GM18508 (cell line): ENCODE measurements at regions not wholly inside any gene's neighbourhood (a gene's known extent, or its start where the extent isn't known, plus 50 kb on each side); places are given as distances from the start of the nearest gene placed in this dataset.

ENCODE experiments used
- ATAC-seq: cut with Tn5 transposase; IDR thresholded peaks from one replicate; pipeline ENCODE4 v1.9.1; 2021; ENCODE audit warnings: moderate number of reproducible peaks; ENCODE audit not compliant: insufficient read depth, unreplicated experiment

DNA sequence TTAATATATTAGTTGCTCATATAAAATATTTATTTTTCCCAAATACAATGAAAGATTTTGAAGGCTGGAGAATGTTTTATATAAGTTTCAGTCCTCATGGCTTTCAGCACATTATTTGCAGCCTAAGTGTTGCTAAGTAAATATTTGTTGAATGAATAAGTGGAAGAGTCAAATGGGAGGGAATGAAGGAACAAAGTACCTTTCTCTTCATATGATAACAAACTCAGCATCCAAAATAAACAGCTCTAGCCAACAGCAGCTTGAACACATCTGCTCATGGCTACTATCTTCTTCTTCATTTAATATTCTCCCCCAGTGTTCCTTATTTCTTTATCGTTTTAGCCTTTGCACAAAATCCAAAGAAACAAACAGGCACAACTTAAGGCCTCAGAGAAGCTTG lies 385.2 kb upstream of the PIK3C3 start:
- no peak for ATAC-seq

DNA sequence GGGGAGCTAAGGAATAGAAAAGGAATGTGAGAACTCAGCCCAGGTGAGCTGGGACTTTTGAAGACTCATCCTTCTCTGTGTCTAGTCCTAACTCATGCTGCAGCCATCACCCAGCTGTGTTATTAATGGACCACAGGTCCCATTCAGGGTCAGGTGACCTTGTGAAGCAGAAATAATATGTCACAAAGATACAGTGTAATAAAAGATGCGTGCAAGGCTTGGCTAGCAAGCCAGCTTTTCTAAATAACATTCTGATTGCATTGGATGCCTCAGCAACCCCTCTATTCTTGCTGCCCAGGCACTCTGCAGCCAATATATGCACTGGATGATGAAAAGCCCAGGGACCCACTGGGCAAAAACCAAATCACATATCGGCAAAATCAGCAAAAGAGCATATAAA lies 393.1 kb upstream of the PIK3C3 start:
- no peak for ATAC-seq

DNA sequence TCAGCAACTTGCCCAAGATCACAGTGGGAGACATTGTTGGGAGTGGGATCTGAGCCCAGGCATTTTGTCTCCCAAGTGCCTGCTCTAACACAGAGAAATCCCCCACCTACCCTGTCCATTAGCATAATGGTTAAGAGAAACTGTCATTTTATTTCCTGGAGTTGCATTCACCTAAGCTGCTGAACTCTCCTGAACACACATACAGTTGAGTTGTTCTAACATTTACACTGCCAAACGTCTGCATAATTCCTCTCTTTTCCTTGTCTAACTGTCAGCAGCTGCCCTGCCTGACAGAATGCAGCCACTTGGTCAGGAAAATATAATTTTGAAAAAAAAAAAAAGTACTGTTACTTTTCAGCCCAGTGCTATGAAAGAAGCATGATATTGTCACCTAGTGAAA lies 396.3 kb upstream of the PIK3C3 start:
- no peak for ATAC-seq

DNA sequence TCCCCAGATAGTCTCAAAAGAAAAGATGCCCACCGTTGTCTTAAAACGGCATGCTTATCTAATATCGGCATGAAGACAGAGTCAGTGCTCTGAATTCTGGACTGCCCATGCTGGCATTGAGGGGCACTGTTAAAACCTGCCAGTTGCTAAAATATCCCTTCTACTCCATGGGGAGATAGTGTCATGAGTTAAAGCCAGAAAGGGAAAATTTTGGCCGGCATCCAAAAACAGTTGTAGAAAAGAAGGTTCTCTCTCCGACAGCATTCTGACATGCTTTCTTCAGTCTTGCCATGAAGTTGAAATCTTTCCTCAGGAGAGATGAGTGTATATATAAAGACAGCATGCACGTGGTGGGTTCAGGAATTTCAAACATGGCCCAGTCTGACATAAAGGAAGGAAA lies 401.3 kb upstream of the PIK3C3 start:
- no peak for ATAC-seq

DNA sequence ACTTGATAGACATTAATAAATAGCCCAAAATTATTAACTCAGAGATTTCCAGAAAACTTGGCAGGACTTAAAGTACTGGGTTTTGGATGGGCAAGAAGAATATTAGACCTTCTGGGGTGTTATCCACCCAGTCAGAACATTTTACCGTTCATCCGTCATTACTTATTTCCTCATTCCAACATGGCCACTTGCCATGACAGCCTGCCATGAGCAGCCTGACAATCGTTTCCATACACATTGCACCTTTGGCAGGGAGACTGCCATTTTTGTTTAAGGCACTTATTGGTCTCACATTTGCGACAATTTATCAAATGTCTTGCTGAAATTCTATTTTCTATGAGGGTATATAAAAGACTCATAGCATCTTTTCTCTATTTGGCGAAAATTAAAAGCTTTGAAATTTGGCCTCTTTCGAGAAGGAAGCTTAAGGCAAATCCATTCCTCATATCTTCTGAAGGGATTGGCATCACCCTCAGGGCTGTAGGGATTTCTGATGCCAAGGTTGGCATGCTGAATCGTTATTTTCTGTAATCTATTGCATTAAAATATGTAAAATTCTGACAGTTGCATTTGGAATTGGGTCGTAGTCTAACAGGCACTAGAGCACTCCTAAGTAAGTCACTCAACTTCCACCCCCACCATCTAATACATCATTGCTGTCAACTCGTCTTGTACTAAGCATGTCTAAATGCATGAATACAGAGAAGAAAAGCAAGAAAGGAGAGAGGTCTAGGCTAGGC lies 406.3 kb upstream of the PIK3C3 start:
- no peak for ATAC-seq

DNA sequence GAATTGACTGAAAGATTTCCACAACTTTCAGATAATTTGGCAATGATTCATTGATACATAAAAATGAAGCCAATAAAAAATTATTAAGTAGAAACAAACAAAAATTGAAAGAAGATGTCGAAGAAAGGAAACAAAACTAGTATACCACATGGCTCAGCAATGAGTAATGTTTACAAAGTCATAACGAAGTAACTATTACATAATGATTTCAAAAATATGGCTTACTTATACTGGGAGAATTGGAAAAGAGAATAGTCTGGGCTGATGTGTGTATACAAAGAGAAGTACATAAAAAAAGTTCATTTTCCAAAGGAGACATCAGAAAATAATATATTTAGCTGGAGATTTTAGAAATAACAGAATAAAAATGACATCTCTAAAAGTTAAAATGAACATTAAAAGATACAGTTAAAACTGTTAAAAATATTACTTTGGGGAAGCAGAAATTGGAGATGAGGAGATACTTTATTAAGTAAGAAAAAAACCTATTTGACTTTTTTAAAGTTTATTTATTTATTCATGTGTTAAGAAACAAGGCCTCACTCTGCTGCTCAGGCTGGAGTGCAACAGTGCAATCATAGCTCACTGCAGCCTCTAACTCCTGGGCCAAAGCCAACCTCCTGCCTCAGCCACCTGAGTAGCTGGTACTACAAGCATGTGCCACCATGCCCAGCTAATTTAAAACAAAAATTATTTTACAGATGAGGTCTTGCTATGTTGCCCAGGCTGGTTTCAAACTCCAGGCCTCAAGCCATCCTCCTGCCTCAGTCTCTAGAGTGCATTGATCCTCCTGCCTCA lies 409.7 kb upstream of the PIK3C3 start:
- ATAC-seq = no peak

DNA sequence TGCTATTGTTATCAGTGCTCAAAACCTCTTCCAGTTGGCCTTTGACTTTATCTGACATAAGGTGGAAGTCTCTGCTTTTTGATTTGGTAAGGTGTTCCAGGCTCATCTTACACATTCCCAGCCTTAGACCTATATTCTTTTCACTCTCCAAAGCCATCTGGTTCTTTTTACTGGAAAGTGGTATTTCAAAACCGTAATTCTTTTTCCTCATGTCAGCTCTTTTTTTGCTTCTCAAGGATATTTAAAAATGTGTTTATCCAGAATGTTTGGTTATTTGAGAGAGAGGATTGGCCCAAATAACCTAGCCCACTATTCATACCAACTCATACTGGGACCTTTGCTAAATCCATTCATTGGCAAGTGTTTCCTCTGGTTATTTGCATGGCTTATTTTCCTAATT lies 411.2 kb upstream of the PIK3C3 start:
- no peak for ATAC-seq

DNA sequence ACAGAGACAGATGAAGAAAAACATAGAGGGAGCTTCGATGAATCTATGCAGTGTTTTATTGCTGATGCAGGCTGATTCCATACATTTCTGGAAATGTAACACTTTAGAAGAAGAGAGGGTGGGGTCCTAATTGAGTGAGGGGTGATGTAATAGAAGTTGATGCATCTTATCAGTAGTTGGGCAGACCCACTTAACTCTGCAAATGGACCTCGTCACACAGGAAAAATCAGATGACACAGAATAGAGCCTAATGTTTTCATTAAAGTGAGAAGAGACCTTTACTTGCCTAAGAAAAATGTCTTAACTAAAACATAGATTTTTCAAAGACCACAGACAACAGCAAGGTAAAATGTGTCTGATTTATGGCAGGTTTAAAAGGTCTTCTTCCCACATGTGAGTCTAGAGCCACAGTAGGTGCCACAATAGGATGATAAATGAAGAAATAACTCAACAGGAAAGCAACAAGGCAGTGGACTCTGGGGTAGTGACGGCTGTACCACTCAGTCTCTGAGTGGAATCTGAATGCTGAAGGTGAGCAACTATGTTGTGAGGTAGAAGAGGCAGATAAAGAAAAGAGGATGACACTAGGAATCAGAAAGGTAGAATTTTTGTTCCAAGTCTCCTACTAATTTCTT lies 414.7 kb upstream of the PIK3C3 start:
- ATAC-seq = no peak

DNA sequence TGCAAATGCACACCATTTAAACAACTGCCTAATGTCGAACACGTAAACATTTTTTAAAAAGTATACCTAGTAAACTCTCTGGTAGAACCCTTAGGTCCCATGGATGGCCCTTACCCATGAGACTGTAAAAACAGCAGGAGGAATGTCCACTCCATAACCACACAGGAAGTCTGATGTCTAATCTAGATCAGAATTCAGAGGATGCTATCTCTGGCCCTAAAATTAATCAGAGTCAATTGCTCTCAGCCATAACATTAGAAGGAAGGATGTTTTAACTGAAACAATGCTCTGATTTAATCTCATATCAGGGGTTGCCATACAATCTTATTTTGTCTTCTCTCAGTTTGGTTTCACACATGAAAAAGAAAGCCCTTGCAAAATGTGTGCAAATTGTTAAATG lies 416.3 kb upstream of the PIK3C3 start:
- ATAC-seq = no peak

DNA sequence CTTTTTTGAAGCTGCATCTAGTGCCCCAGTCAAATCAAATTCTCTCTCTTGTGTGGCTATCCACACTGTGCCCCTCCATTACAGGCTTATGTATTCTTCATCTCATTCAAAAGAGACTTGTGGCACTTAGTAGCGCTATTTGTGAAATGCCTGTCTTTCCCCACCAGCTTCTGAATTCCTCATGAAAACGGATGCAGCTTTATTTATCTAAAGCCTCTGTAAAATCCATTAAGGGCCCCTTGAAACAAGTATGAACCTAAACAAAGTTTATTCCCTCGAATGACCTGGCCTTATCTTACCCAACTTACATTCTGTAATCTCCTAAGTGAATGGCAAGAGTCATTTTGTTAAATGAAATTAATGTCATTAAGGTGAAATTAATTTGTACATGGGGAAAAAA lies 417.4 kb upstream of the PIK3C3 start:
- no peak for ATAC-seq

DNA sequence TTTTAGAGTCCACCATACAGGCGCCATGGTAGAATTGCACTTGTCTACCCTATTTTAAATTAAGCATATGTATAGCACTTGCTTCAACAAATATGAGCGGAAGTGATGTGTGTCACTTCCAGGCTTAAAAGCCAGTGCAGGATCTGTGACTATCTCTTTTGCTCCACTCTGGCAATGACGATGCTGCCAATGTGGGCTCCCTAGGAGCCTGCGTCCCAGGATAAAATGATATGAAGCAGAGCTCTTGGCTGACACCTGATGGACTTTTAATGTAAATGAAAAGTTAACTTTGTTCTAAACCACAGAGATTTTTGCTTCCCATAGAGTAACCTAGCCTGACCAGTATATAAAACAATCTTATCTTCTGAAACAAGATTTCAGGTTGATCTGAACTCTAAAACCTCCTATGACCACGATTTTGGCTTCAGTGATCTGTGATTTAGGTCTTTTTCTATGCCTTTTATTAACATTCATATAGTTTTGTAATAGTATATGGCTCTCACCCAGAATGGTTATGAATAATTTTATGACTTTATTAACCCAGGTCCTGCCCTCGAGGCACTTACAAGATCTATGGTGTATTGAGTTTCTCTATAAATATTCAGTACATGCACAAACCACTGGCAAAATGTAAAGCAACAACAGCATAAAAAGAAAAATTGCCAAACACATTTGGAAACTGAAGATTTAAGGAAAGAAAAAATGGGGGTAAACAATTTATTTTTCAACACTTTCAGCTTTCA lies 422.5 kb upstream of the PIK3C3 start:
- ATAC-seq = no peak

DNA sequence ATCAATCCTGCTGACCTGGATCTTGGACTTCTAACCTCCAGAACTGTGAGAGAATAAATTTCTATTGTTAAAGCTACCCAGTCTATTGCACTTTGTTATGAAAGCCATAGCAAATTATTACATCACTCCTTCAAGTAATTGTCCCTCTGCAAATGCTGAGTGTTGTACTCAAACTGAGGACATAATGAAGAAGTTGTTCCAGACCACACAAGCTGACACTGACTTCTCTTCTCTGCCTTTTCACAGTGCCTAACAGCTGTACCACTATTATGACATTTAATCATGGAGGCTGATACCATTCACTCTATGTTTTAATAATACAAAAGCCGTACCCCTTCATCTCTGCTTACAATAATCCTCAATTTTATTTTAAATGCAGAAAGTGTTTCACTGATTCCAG lies 424.1 kb upstream of the PIK3C3 start:
- ATAC-seq = no peak

DNA sequence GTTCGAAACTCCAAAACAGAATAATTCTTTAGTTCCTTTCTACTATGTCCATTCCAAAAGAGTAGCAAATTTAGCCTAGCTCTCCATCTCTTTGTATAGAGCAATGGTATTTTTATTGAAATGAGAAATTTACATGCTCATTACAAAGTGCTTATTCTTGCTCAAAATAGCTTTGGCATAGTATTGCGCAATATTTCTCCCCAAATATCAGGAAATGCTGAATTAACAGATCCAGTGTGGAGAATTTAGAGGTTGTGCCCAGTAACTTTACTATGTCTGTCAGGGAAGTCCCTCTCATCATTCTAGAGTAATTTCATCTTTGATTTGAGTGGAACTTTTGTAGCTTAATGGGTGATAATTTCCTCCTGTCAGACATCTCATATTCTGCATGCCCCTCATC lies 425.9 kb upstream of the PIK3C3 start:
- ATAC-seq = no peak

DNA sequence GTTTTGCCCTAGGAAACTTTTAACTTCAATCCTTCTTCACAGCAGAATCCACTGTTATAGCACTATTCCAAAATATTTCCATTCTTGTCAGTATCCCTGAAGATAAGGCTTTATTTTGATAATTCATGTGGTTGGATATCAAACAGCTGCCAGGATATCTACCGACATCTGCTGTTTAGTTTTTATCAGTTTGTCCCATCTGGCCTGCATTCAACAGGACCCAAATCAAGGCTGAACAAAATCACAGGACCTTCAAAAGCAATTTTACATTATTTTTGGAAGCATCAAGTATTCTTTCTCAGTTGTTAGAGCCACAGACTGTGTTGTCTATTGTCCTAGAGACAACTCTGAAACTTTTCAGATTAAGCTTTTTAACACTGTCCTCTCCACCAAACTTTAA lies 429.0 kb upstream of the PIK3C3 start:
- ATAC-seq = no peak

DNA sequence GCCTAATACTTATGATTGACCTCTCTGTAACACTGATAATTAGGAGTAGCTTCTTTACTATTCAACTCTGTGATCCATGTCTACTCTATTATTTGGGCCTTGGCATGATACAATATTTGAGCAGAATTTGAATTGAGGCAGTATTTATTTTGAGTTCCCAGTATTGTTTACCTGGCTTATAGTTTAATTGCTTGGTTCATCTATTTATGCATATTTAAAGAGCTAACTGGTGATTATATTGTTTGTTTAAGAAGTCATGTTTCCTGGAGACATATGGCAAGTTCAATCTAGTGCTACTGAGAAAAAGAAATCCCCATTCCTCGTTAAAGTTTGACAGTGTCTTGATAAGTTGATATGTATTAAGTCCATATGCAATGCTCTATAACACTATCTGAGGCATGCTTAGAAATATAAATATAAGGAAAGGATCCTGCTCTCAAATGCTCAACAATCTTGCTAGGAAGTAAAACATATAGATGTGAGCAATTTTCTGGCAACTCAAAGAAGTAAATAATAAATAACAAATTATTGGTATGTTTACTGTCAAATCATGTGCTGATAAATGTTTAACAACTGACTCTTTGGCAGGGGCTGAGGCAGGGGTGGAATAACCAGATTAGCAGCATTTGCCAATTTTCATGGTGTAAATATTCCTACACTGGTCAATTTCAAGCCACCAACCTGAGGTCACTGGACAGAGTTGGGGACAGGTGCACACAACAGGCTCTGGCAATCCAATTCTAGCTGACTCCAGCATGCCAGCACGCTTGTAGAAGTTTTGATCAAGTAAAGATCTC lies 430.2 kb upstream of the PIK3C3 start:
- no peak for ATAC-seq

DNA sequence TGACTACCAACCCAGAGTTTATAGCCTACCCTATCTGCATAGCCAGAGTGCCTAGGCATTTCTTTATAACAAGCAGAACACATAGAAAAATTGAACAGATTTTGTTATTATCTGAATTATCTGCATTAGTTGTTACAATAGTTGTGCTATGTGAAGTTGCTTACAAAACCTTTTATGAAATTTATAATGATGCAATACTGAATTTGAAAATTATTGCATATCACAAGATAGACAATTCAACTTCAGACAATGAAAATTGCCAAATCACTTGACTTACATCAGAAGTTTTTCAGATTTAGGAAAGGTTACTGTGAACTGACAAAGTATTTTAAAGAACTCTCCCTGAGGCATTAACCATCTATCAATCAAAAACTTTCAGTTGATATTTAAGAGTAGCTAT lies 437.9 kb upstream of the PIK3C3 start:
- no peak for ATAC-seq

DNA sequence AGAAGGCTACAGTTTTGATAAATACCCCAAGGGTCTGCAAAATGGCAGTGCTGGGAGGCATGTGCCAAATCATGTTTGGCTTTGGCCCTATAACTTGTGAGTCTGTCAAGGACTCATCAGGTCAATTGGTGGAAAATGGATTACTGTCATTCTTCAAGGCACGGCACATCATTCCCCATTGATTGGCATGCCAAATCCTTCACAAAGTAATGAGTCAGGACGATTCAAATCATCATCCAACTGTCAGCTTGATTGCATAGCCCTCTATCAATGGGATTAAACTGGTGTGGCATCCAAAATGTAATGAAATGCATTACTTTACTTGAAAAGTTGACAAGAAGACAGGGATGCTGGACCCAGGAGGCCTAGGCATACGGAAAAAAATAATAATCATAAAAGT lies 441.6 kb upstream of the PIK3C3 start:
- no peak for ATAC-seq

DNA sequence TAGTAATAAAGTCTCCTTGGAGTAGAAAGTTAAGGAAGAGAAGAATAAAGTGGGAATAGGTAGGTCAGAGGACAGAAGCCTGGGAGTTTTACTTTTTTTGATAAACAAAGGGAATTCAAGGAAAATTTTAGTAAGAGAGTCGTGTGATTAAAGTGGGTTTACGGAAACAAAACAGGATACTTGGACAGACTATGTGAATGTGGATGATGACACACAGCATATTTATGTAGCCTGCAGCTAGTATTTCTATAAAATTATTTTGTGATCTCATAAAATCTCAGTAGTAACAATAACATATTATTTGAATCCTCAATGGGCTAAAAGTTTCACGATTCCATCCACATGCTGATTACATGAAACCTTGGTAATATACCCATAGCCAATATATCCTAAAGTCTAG lies 450.7 kb upstream of the PIK3C3 start:
- no peak for ATAC-seq

DNA sequence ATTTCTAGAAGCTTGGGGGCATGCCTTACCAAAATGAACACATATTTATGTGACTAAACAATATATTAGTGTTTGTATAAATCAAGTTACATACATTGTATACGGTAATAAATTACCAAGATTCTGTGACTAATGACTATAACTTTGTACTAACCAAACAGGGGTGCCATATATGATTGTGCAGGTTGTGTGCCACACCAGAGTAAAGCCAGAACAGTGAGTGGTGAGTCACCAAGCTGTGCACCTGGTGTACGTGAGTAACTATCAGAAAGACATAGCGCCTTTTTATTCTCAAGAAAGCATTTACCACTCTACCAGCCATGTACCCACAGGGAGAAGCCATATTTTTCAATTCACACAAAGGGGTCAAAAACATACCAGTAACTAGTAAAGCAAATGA lies 453.2 kb upstream of the PIK3C3 start:
- no peak for ATAC-seq

DNA sequence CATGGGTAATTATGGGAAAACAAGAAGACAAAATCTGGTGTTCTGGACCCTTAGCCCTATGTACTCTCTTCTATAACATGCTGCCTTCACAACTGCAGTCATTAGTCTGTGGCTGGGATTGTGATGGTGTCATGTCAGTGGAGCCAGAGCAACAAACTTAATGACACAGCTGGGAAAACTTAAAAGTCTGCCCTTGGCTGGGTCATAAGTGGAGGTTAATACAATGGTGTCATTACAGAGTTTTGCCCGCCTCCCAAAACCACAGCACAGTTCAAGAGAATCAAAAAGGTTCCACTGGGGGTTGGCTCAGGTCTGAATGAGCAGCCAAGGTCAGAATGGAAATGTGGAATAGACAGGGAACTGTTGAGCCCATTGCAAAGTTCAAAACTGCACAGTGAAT lies 455.7 kb upstream of the PIK3C3 start:
- ATAC-seq = no peak
